Loucy (cell line): ENCODE measurements at regions not wholly inside any gene's neighbourhood (a gene's known extent, or its start where the extent isn't known, plus 50 kb on each side); places are given as distances from the start of the nearest gene placed in this dataset.
"Not testable (repeated sequence)": the region's sequence is repeated elsewhere in the genome, so short reads cannot be mapped to it uniquely, and the experiment has no call there.

ENCODE experiments used
- H2AFZ ChIP-seq: fragments of 200-600 bp; sonication (generic); 2 replicates; pipeline ENCODE4 v1.6.0; 2016; ENCODE audit warnings: antibody characterized with exemption, mild to moderate bottlenecking, low read length, moderate library complexity
- H3F3A ChIP-seq: fragments of 200-600 bp; 2 replicates; pipeline ENCODE4 v1.6.0; 2016; ENCODE audit warnings: antibody characterized with exemption, low read depth, mild to moderate bottlenecking
- H3K27me3 ChIP-seq: fragments of 200-600 bp; sonication (generic); 2 replicates; pipeline ENCODE4 v1.6.1; 2014; ENCODE audit warnings: low read length, mild to moderate bottlenecking; ENCODE audit not compliant: insufficient read depth, poor library complexity, severe bottlenecking
- H3K36me3 ChIP-seq: fragments of 200-600 bp; sonication (generic); 2 replicates; pipeline ENCODE4 v1.6.1; 2016; ENCODE audit warnings: low read length; ENCODE audit not compliant: insufficient read depth
- H3K4me1 ChIP-seq: fragments of 200-600 bp; sonication (generic); 2 replicates; pipeline ENCODE4 v1.5.1; 2014; ENCODE audit warnings: low read length, mild to moderate bottlenecking; ENCODE audit not compliant: insufficient read depth, poor library complexity, severe bottlenecking
- H3K4me2 ChIP-seq: fragments of 200-600 bp; sonication (generic); 2 replicates; pipeline ENCODE4 v1.6.0; 2014; ENCODE audit warnings: antibody characterized with exemption, low read length, low read depth, mild to moderate bottlenecking; ENCODE audit not compliant: poor library complexity, severe bottlenecking
- H3K4me3 ChIP-seq: fragments of 200-600 bp; sonication (generic); 2 replicates; pipeline ENCODE4 v1.5.1; 2014; ENCODE audit warnings: low read length, mild to moderate bottlenecking, mixed read lengths; ENCODE audit not compliant: poor library complexity, severe bottlenecking
- H3K79me2 ChIP-seq: fragments of 200-600 bp; sonication (generic); 2 replicates; pipeline ENCODE4 v1.6.1; 2014; ENCODE audit warnings: low read length; ENCODE audit not compliant: insufficient read depth
- H3K9ac ChIP-seq: fragments of 200-600 bp; sonication (generic); 2 replicates; pipeline ENCODE4 v1.6.0; 2014; ENCODE audit warnings: mild to moderate bottlenecking, low read depth, low read length, moderate library complexity; ENCODE audit not compliant: poor library complexity, severe bottlenecking
- H3K9me2 ChIP-seq: fragments of 200-600 bp; sonication (generic); replicated peaks from 2 replicates; pipeline ENCODE4 v1.6.1; 2016; ENCODE audit warnings: low read depth, low read length, mixed read lengths
- H3K9me3 ChIP-seq: fragments of 200-600 bp; sonication (generic); 2 replicates; pipeline ENCODE4 v1.6.1; 2014; ENCODE audit warnings: mild to moderate bottlenecking, antibody characterized with exemption, low read length, low read depth; ENCODE audit not compliant: insufficient read depth
- H4K20me1 ChIP-seq: fragments of 200-600 bp; sonication (generic); 2 replicates; pipeline ENCODE4 v1.6.0; 2014; ENCODE audit warnings: antibody characterized with exemption, low read length, mild to moderate bottlenecking; ENCODE audit not compliant: insufficient read depth, poor library complexity, severe bottlenecking
- CTCF ChIP-seq: fragments of 200-600 bp; sonication (generic); conservative IDR thresholded peaks from 2 replicates; pipeline ENCODE4 v1.5.1; 2014; ENCODE audit warnings: mild to moderate bottlenecking, antibody characterized with exemption, low read length
- EZH2phosphoT487 ChIP-seq: fragments of 200-600 bp; IDR thresholded peaks from 2 replicates; pipeline ENCODE4 v1.6.1; 2018; ENCODE audit warnings: antibody characterized with exemption, mild to moderate bottlenecking, moderate library complexity, borderline replicate concordance

DNA sequence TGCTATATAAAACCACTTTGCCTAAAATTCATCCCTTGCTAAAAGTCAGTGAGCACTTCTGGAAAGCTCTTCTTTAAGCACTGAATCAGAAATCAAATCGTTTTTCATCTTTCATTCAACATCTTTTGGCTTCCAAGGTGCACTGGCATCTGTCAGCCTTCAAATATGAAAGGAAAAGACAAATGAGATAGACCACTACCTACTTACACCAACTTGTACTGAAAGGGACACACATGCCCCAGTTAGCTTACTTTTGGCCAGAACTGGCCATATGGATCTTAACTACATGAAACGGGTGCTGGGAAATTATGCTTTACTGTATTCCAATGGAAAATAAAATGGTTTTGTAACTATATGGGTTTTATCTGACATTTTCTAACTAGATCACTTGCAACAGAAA, 332.0 kb upstream of the ARPP21 start:
- Histone ChIP-seq H3K9me2 (no peaks in the 10 kb centered on the region), H3K9ac (no peak overlapping the region), H3K79me2 (no peaks in the 10 kb centered on the region), H3K9me3 (no peaks in the 10 kb centered on the region), H3F3A (no peaks in the 10 kb centered on the region), H3K4me1 (no peaks in the 10 kb centered on the region), H2AFZ (no peak overlapping the region), H4K20me1 (no peaks in the 10 kb centered on the region), H3K27me3 (no peaks in the 10 kb centered on the region), H3K4me2 (no peak overlapping the region), H3K36me3 (no peaks in the 10 kb centered on the region), H3K4me3 (no peak overlapping the region)
- TF ChIP-seq CTCF: no peak
- TF ChIP-seq EZH2phosphoT487: no peak

DNA sequence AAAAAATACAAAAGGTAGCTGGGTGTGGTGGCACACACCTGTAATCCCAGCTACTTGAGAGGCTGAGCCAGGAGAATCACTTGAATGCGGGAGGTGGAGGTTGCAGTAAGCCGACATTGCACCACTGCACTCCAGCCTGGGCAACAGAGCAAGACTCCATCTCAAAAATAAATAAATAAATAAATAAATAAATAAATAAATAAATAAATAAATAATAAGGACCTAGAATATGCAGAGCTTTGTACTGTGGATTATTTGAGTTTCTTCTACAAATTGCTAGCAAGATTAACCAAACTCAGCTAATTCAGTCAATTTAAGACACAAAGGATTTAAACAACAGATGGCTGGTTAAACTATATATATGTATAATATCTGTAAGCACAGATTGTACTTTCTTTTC, 322.5 kb upstream of the ARPP21 start:
- H3K9me2 ChIP-seq, H2AFZ ChIP-seq, H3F3A ChIP-seq, H3K9me3 ChIP-seq, H3K27me3 ChIP-seq, H3K4me1 ChIP-seq, H3K4me2 ChIP-seq, H4K20me1 ChIP-seq, H3K36me3 ChIP-seq, H3K79me2 ChIP-seq, H3K4me3 ChIP-seq, H3K9ac ChIP-seq: not testable (repeated sequence)

DNA sequence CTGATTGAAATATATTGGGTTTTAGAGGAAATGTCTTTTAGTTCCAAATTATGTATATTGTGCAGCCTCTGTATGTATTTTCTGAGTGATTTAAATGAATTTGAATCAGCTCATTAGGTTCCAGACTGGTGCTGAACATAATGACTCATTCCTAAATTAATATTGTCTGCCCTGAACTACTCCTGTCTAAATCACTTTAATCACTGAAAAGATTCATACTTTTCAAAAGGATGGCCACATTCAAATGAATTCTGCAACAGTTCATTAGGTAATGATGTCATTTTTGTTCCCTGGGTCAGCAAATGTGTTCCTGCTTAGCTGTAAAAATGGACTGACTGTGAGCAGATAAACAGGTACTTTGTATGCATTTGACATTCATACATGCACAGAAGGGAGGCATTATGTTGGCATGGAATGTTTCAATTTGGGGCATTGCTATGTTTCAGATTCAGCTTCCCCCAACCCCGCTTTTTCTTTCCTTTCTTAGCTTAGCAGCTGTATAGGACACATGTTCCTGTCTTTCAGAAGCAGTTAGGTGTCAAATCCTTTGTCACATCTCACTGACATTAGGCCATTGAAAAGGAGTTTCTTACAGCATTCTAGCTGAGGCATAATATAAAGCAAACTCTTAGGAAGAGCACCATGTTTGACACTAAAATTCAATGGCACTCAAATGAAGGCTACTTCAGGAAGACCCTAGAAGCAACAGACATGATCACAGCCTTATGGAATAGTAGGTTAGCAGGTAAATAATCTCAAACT, 318.5 kb upstream of the ARPP21 start:
- Histone ChIP-seq H3K9ac (no peak overlapping the region), H3K36me3 (no peaks in the 10 kb centered on the region), H3K4me2 (no peak overlapping the region), H3K27me3 (no peaks in the 10 kb centered on the region), H3K79me2 (no peaks in the 10 kb centered on the region), H3K4me1 (peaks cover 4% of the 10 kb centered on the region), H3K4me3 (no peak overlapping the region), H4K20me1 (no peaks in the 10 kb centered on the region), H3F3A (no peaks in the 10 kb centered on the region), H3K9me2 (no peaks in the 10 kb centered on the region), H2AFZ (no peak overlapping the region), H3K9me3 (peaks cover 6% of the 10 kb centered on the region; the same call in 1 of the 2 replicates)
- TF ChIP-seq EZH2phosphoT487 (no peak), CTCF (no peak)

GRCh38 chr3:35322070-35322469, 317.3 kb upstream of the ARPP21 start:
- no peaks in the 10 kb centered on the region for H3K79me2 ChIP-seq
- peaks cover 6% of the 10 kb centered on the region; the same call in 1 of the 2 replicates for H3K9me3 ChIP-seq
- TF ChIP-seq EZH2phosphoT487 (no peak), CTCF (no peak)
- H2AFZ ChIP-seq: no peak overlapping the region
- H3K9ac ChIP-seq: no peak overlapping the region
- no peaks in the 10 kb centered on the region for H3K4me1 ChIP-seq
- H3K36me3 ChIP-seq: no peaks in the 10 kb centered on the region
- no peak overlapping the region for H3K4me3 ChIP-seq
- H3K4me2 ChIP-seq: no peak overlapping the region
- no peaks in the 10 kb centered on the region for H3K27me3 ChIP-seq
- H4K20me1 ChIP-seq: no peaks in the 10 kb centered on the region
- H3K9me2 ChIP-seq: no peaks in the 10 kb centered on the region
- H3F3A ChIP-seq: no peaks in the 10 kb centered on the region
